HepG2 (cell line): ENCODE measurements at regions not wholly inside any gene's neighbourhood (a gene's known extent, or its start where the extent isn't known, plus 50 kb on each side); places are given as distances from the start of the nearest gene placed in this dataset.

Experiments
- ATAC-seq: fragments of 200-7000 bp; cut with Tn5 transposase; 3 replicates; pipeline ENCODE4 v1.9.1; 2020; ENCODE audit warnings: mild to moderate bottlenecking, moderate library complexity
- BruUV-seq: library from RNA; stranded (reverse); fragments of 400-500 nt; replicated peaks from 2 replicates; lab custom pipeline; 2021; lab: Mats Ljungman, UMichigan
- CTCF ChIA-PET: fragments of 300-600 bp; formaldehyde crosslinking; extraction: SDS; loops from one replicate; lab custom pipeline; 2021; ENCODE audit warnings: low total read pairs, inconsistent platforms, low intra/inter-chr PET ratio; lab: Yijun Ruan, JAX
- POLR2A ChIA-PET: fragments of 350-600 bp; sonication (Branson Sonifier 250); formaldehyde crosslinking; loops from one replicate; lab custom pipeline; 2020; ENCODE audit warnings: antibody characterized with exemption, inconsistent platforms; lab: Yijun Ruan, JAX
- DNase-seq: peaks from one replicate; pipeline ENCODE4 v3.0.0-alpha.2; 2015; ENCODE audit warnings: low spot score
- FAIRE-seq: peaks from 3 replicates; lab custom pipeline; 2011; peaks lifted over from hg19 to GRCh38; lab: Jason Lieb, UNC
- H2AFZ ChIP-seq: one replicate; pipeline ENCODE4 v1.6.1; 2011; ENCODE audit warnings: low read length, inconsistent platforms
- H3K27ac ChIP-seq: fragments of 300-600 bp; 3 replicates; pipeline ENCODE4 v1.8.0; 2011; ENCODE audit warnings: mixed run types, mild to moderate bottlenecking, mixed read lengths, low read length, inconsistent platforms; ENCODE audit not compliant: insufficient read depth; ENCODE audit errors: extremely low read length
- H3K27me3 ChIP-seq, 2 experiments: fragments of 200-600 bp in 1 of 2; 2 replicates in 1 of 2; 3 replicates in 1 of 2; pipeline versions ENCODE4 v1.6.0 to v1.8.0; 2011; ENCODE audit warnings: low read length in 2 of 2, mild to moderate bottlenecking in 2 of 2, moderate library complexity in 2 of 2, inconsistent platforms in 1 of 2; ENCODE audit not compliant: insufficient read depth in 2 of 2, control insufficient read depth in 1 of 2
- H3K36me3 ChIP-seq, 2 experiments: fragments of 200-600 bp in 1 of 2; replicated peaks in 1 of 2; 2 replicates in 1 of 2; 3 replicates in 1 of 2; pipeline versions ENCODE4 v1.5.1 to v1.8.0; 2011; ENCODE audit warnings: low read length in 2 of 2, inconsistent platforms in 1 of 2; ENCODE audit not compliant: insufficient read depth in 2 of 2, control insufficient read depth in 1 of 2
- H3K4me1 ChIP-seq: 2 replicates; pipeline ENCODE4 v1.5.1; 2012; ENCODE audit warnings: low read length, inconsistent platforms; ENCODE audit not compliant: insufficient read depth
- H3K4me2 ChIP-seq: 2 replicates; pipeline ENCODE4 v1.6.0; 2011; ENCODE audit warnings: low read depth, low read length, inconsistent platforms
- H3K4me3 ChIP-seq, 3 experiments: fragments of 200-600 bp in 1 of 3; sonication (generic), shearing (Covaris generic) in 1 of 3; replicated peaks in 1 of 3; 2 replicates each; pipeline ENCODE4 v1.5.1; 2011 to 2016; ENCODE audit warnings: low read length in 3 of 3, inconsistent platforms in 2 of 3, low read depth in 2 of 3, mild to moderate bottlenecking in 2 of 3, control low read depth in 1 of 3, mixed read lengths in 1 of 3; ENCODE audit not compliant: insufficient read depth in 1 of 3
- H3K79me2 ChIP-seq: one replicate; pipeline ENCODE4 v1.6.1; 2011; ENCODE audit warnings: low read length, inconsistent platforms; ENCODE audit not compliant: insufficient read depth
- H3K9ac ChIP-seq: 2 replicates; pipeline ENCODE4 v1.6.0; 2011; ENCODE audit warnings: mild to moderate bottlenecking, low read depth, low read length, inconsistent platforms; ENCODE audit not compliant: insufficient read depth
- H3K9me3 ChIP-seq: 2 replicates; pipeline ENCODE4 v1.5.1; 2012; ENCODE audit warnings: mild to moderate bottlenecking, low read length
- H4K20me1 ChIP-seq: 2 replicates; pipeline ENCODE4 v1.6.0; 2011; ENCODE audit warnings: inconsistent platforms, mild to moderate bottlenecking, low read length, moderate library complexity; ENCODE audit not compliant: insufficient read depth
- ARNT ChIP-seq: fragments of 450-650 bp; IDR thresholded peaks from 2 replicates; pipeline ENCODE4 v1.6.1; 2017
- BRCA1 ChIP-seq: sonication (generic); formaldehyde crosslinking; IDR thresholded peaks from 2 replicates; pipeline ENCODE4 v1.4.0; 2020; ENCODE audit warnings: missing genetic modification reagents
- DNMT3B ChIP-seq: conservative IDR thresholded peaks from 2 replicates; pipeline ENCODE4 v1.6.1; 2016; ENCODE audit warnings: missing biosample characterization, control low read depth
- FOXP1 ChIP-seq, 2 experiments: fragments of 450-650 bp in 1 of 2; IDR thresholded peaks; 2 replicates each; pipeline ENCODE4 v1.6.1; 2017 to 2018; ENCODE audit warnings: antibody characterized with exemption in 1 of 2
- KAT7 ChIP-seq: IDR thresholded peaks from 2 replicates; pipeline ENCODE4 v1.6.1; 2018; ENCODE audit warnings: borderline replicate concordance, missing compliant biosample characterization
- KDM5B ChIP-seq: sonication (generic); formaldehyde crosslinking; IDR thresholded peaks from 2 replicates; pipeline ENCODE4 v1.4.0; 2020; ENCODE audit warnings: missing genetic modification reagents, mild to moderate bottlenecking, borderline replicate concordance
- PLRG1 ChIP-seq: fragments of 450-650 bp; conservative IDR thresholded peaks from 2 replicates; pipeline ENCODE4 v1.6.1; 2016
- ZNF431 ChIP-seq: sonication (generic); formaldehyde crosslinking; IDR thresholded peaks from 2 replicates; pipeline ENCODE4 v1.9.0; 2022; ENCODE audit warnings: missing genetic modification reagents, low read depth, mild to moderate bottlenecking, borderline replicate concordance
- ZNF629 ChIP-seq: sonication (generic); formaldehyde crosslinking; conservative IDR thresholded peaks from 2 replicates; pipeline ENCODE4 v1.5.0; 2020; ENCODE audit warnings: missing genetic modification reagents
- ZNF768 ChIP-seq: sonication (generic); formaldehyde crosslinking; IDR thresholded peaks from 2 replicates; pipeline ENCODE4 v1.4.0; 2020; ENCODE audit warnings: missing genetic modification reagents
- in situ Hi-C: cut with HindIII; loops from 2 replicates; pipeline ENCODE4 v1.10.0; 2017; ENCODE audit warnings: low pct_unique_long_range_greater_than_20kb; ENCODE audit not compliant: extremely low pct_ligation_motif_present
- intact Hi-C: fragments of 100-400 bp; cut with micrococcal nuclease; formaldehyde crosslinking; loops from one replicate; pipeline ENCODE4 v1.10.0; 2022; ENCODE audit not compliant: unreplicated experiment
- TF ChIP-seq, protein P1 (sequence below): sonication (generic); formaldehyde crosslinking; IDR thresholded peaks from 2 replicates; pipeline ENCODE4 v1.4.0; 2020; ENCODE audit warnings: mild to moderate bottlenecking, missing genetic modification reagents
- TF ChIP-seq, protein P2 (sequence below), 2 experiments: sonication (generic) in 1 of 2; formaldehyde crosslinking in 1 of 2; IDR thresholded peaks; 2 replicates each; pipeline versions ENCODE4 v1.4.0 to v1.6.1; 2018 to 2020; ENCODE audit warnings: missing genetic modification reagents in 2 of 2, borderline replicate concordance in 1 of 2, low read depth in 1 of 2, mild to moderate bottlenecking in 1 of 2, missing biosample characterization in 1 of 2
- TF ChIP-seq, protein P3 (sequence below): sonication (generic); formaldehyde crosslinking; IDR thresholded peaks from 2 replicates; pipeline ENCODE4 v1.4.0; 2020; ENCODE audit warnings: missing genetic modification reagents, mild to moderate bottlenecking, borderline replicate concordance
- TF ChIP-seq, protein P4 (sequence below): sonication (generic); formaldehyde crosslinking; IDR thresholded peaks from 2 replicates; pipeline ENCODE4 v1.5.1; 2020; ENCODE audit warnings: mild to moderate bottlenecking, missing genetic modification reagents, moderate library complexity

DNA sequence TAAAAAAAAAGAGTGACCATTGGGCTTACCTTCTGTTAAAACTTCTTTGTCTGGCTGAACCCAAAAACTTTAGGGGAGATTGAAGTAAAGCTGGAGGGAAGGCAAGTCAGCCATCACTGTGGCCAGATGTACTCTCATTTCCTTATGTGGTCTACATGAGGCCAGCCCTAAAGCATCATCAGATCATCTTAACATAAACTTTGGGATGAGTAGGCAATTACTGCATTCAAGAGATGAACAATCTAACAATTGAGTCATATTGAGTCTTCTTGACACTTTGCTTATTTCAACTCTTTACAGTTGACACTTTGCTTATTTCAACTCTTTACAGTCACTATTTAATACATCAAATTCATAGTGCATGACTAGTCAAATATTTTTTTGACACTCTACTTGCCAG is 155.6 kb downstream of the QPCT start:
- H4K20me1 ChIP-seq = no peaks in the 10 kb centered on the region
- in situ Hi-C loops (no loop called here), intact Hi-C loops (no loop called here)
- ChIA-PET POLR2A (no interaction called here), CTCF (no interaction called here)
- no peak for ATAC-seq
- no peaks in the 10 kb centered on the region for H3K79me2 ChIP-seq
- H3K27ac ChIP-seq = no peak overlapping the region
- DNase-seq = no peak
- no peak overlapping the region for H3K4me2 ChIP-seq
- no peaks in the 10 kb centered on the region for H3K36me3 ChIP-seq
- H3K4me3 ChIP-seq = no peak overlapping the region
- H3K4me1 ChIP-seq = no peaks in the 10 kb centered on the region
- TF ChIP-seq, protein P1, sequence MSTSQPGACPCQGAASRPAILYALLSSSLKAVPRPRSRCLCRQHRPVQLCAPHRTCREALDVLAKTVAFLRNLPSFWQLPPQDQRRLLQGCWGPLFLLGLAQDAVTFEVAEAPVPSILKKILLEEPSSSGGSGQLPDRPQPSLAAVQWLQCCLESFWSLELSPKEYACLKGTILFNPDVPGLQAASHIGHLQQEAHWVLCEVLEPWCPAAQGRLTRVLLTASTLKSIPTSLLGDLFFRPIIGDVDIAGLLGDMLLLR (CRISPR knock-in tag) = no peak
- no peak for TF ChIP-seq ARNT
- TF ChIP-seq KDM5B (CRISPR knock-in tag) = no peak
- no peak for TF ChIP-seq ZNF629
- TF ChIP-seq KAT7 (CRISPR knock-in tag) = no peak
- no peak for TF ChIP-seq ZNF768 (CRISPR knock-in tag)
- no peak for TF ChIP-seq BRCA1 (CRISPR knock-in tag)
- TF ChIP-seq FOXP1 (IDR thresholded peaks at IDR 0.05) = no peak
- TF ChIP-seq FOXP1 (CRISPR knock-in tag; IDR thresholded peaks at IDR 0.05) = no peak
- TF ChIP-seq ZNF431 = no peak
- TF ChIP-seq, protein P2, sequence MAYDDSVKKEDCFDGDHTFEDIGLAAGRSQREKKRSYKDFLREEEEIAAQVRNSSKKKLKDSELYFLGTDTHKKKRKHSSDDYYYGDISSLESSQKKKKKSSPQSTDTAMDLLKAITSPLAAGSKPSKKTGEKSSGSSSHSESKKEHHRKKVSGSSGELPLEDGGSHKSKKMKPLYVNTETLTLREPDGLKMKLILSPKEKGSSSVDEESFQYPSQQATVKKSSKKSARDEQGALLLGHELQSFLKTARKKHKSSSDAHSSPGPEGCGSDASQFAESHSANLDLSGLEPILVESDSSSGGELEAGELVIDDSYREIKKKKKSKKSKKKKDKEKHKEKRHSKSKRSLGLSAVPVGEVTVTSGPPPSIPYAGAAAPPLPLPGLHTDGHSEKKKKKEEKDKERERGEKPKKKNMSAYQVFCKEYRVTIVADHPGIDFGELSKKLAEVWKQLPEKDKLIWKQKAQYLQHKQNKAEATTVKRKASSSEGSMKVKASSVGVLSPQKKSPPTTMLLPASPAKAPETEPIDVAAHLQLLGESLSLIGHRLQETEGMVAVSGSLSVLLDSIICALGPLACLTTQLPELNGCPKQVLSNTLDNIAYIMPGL (CRISPR knock-in tag; IDR thresholded peaks at IDR 0.05; ENCODE audit: borderline replicate concordance in 1 of 2, low read depth in 1 of 2) = no peak
- TF ChIP-seq, protein P3, sequence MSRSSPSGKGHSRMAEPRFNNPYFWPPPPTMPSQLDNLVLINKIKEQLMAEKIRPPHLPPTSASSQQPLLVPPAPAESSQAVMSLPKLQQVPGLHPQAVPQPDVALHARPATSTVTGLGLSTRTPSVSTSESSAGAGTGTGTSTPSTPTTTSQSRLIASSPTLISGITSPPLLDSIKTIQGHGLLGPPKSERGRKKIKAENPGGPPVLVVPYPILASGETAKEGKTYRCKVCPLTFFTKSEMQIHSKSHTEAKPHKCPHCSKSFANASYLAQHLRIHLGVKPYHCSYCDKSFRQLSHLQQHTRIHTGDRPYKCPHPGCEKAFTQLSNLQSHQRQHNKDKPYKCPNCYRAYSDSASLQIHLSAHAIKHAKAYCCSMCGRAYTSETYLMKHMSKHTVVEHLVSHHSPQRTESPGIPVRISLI = no peak
- TF ChIP-seq DNMT3B (CRISPR knock-in tag) = no peak
- no peak for TF ChIP-seq PLRG1
- TF ChIP-seq, protein P4, sequence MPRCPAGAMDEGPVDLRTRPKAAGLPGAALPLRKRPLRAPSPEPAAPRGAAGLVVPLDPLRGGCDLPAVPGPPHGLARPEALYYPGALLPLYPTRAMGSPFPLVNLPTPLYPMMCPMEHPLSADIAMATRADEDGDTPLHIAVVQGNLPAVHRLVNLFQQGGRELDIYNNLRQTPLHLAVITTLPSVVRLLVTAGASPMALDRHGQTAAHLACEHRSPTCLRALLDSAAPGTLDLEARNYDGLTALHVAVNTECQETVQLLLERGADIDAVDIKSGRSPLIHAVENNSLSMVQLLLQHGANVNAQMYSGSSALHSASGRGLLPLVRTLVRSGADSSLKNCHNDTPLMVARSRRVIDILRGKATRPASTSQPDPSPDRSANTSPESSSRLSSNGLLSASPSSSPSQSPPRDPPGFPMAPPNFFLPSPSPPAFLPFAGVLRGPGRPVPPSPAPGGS (CRISPR knock-in tag) = no peak
- no peaks in the 10 kb centered on the region for H3K27me3 ChIP-seq
- no peak for FAIRE-seq
- H3K9me3 ChIP-seq = no peaks in the 10 kb centered on the region
- BruUV-seq = no TSS peak
- H3K9ac ChIP-seq = no peak overlapping the region
- no peak overlapping the region for H2AFZ ChIP-seq
